Activated CD4-positive, alpha-beta T cell treated with anti-CD3 and anti-CD28 coated beads for 36 hours (primary cell): ENCODE measurements at regions not wholly inside any gene's neighbourhood (a gene's known extent, or its start where the extent isn't known, plus 50 kb on each side); places are given as distances from the start of the nearest gene placed in this dataset.

Experiments used
- ATAC-seq: fragments of 200-7000 bp; cut with Tn5 transposase; one replicate; pipeline ENCODE4 v1.10.0; 2021; ENCODE audit warnings: mild to moderate bottlenecking, moderate library complexity
- CTCF ChIA-PET: fragments of 350-600 bp; sonication (Branson Sonifier 250); formaldehyde crosslinking; loops from one replicate; lab custom pipeline; 2021; ENCODE audit warnings: antibody characterized with exemption; lab: Charles Lee
- POLR2A ChIA-PET: fragments of 350-600 bp; sonication (Branson Sonifier 250); formaldehyde crosslinking; loops from one replicate; lab custom pipeline; 2021; ENCODE audit warnings: antibody characterized with exemption, inconsistent platforms; lab: Charles Lee
- DNase-seq: peaks from one replicate; pipeline ENCODE4 v3.0.0-alpha.2; 2020
- H3K27ac Mint-ChIP-seq: one replicate; pipeline ENCODE4 v1.8.0; 2021; ENCODE audit warnings: mixed read lengths
- H3K27me3 Mint-ChIP-seq: one replicate; pipeline ENCODE4 v1.8.0; 2021; ENCODE audit warnings: mixed read lengths
- H3K36me3 Mint-ChIP-seq: one replicate; pipeline ENCODE4 v1.8.0; 2021; ENCODE audit warnings: low read depth, mixed read lengths
- H3K4me1 Mint-ChIP-seq: one replicate; pipeline ENCODE4 v1.8.0; 2021; ENCODE audit warnings: mixed read lengths
- H3K4me3 Mint-ChIP-seq: one replicate; pipeline ENCODE4 v1.8.0; 2021; ENCODE audit warnings: mild to moderate bottlenecking, moderate library complexity, mixed read lengths
- H3K9me3 Mint-ChIP-seq: one replicate; pipeline ENCODE4 v1.8.0; 2021; ENCODE audit warnings: low read depth, mixed read lengths
- intact Hi-C, 2 experiments: fragments of 100-400 bp; cut with DNase I in 1 of 2; cut with micrococcal nuclease in 1 of 2; formaldehyde crosslinking; loops; one replicate each; pipeline versions ENCODE4 v1.14.2 to v1.15.1; 2022 to 2024; cut with DNase I, micrococcal nuclease

GRCh38 chr9:89697553-89697952, 92.7 kb downstream of the GADD45G start:
- Mint-ChIP-seq H3K4me3 (no peak overlapping the region), H3K36me3 (no peaks in the 10 kb centered on the region), H3K4me1 (peaks cover 19% of the 10 kb centered on the region), H3K27ac (no peak overlapping the region), H3K9me3 (no peaks in the 10 kb centered on the region), H3K27me3 (no peaks in the 10 kb centered on the region)
- intact Hi-C loops = no loop called here
- ChIA-PET POLR2A (no interaction called here), CTCF (no interaction called here)
- DNase-seq (no peak), ATAC-seq (no peak)

DNA sequence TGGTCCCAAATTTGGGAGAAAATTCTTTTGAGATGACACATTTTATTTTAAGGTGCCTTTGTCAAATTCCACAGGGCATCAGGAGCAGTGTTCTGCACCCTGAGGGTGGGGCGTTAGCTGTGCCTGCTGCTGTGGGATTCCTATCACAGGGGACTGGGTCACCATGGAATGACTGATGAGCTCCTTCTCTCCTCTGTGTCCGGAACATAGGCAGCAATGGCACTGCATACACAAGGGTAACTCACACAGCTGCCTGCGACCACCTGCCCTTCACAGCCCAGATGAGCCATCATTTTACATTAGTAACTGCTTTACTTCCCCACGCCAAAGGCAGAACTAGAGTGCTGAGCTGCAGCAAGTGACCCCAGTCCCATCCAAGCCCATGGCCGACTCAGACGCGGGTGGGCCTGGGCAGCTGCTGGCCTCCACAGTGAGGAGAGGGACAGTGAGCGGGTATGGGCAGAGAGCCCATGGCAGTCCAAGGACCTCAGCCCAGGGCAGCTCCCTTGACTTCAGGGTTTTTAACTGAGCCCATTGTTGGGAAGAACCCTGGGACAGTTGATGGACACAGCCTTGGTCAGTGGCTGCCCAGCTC, 93.7 kb downstream of the GADD45G start:
- Mint-ChIP-seq H3K9me3 (no peaks in the 10 kb centered on the region), H3K36me3 (no peaks in the 10 kb centered on the region), H3K4me3 (no peak overlapping the region), H3K27ac (no peak overlapping the region), H3K4me1 (peaks cover 21% of the 10 kb centered on the region), H3K27me3 (no peaks in the 10 kb centered on the region)
- ATAC-seq (no peak), DNase-seq (no peak)
- ChIA-PET CTCF (interaction anchor here (1.0 kb wide), 1 partner anchor 105 kb away, joined by 3 read pairs; no protein-coding TSS in a partner anchor), POLR2A (no interaction called here)
- intact Hi-C loops = no loop called here

GRCh38 chr9:89699646-89700045, 94.8 kb downstream of the GADD45G start:
- POLR2A ChIA-PET = no interaction called here
- intact Hi-C loops = loop anchor here (2.0 kb wide), 2 partner anchors 43 to 95 kb away; partner anchors contain the start of gene GADD45G (in 1 of the 2)
- no peak for DNase-seq
- no peaks in the 10 kb centered on the region for H3K27me3 Mint-ChIP-seq
- H3K27ac Mint-ChIP-seq = peak overlapping the region; percentile 77
- H3K9me3 Mint-ChIP-seq = no peaks in the 10 kb centered on the region
- no peak for ATAC-seq
- no peak overlapping the region for H3K4me3 Mint-ChIP-seq
- H3K4me1 Mint-ChIP-seq = peaks cover 25% of the 10 kb centered on the region
- CTCF ChIA-PET = interaction anchor here (1.9 kb wide), 1 partner anchor 13 kb away, joined by 5 read pairs; no protein-coding TSS in a partner anchor
- H3K36me3 Mint-ChIP-seq = no peaks in the 10 kb centered on the region

- H3K4me3 Mint-ChIP-seq = peak overlapping the region; percentile 65
- ATAC-seq (peak; percentile 97), DNase-seq (peak; percentile 86)
- intact Hi-C loops = loop anchor here (1.0 to 2.0 kb wide), 3 partner anchors 41 to 97 kb away; partner anchors contain the start of gene GADD45G (in 1 of the 2)
- no peaks in the 10 kb centered on the region for H3K9me3 Mint-ChIP-seq
- peak overlapping the region; percentile 85 for H3K27ac Mint-ChIP-seq
- H3K4me1 Mint-ChIP-seq = peaks cover 27% of the 10 kb centered on the region
- H3K36me3 Mint-ChIP-seq = no peaks in the 10 kb centered on the region
- CTCF ChIA-PET = interaction anchor here (0.9 to 1.9 kb wide), 4 partner anchors 13 to 99 kb away, joined by 3 to 5 read pairs (median 4); no protein-coding TSS in a partner anchor
- POLR2A ChIA-PET = interaction anchor here (0.6 kb wide), 1 partner anchor 24 kb away, joined by 3 read pairs; no protein-coding TSS in a partner anchor
- H3K27me3 Mint-ChIP-seq = no peaks in the 10 kb centered on the region
Measured at GRCh38 chr9:89701221-89701798, 96.5 kb downstream of the GADD45G start.

GRCh38 chr9:89702401-89702800, 97.6 kb downstream of the GADD45G start:
- no peak overlapping the region for H3K27ac Mint-ChIP-seq
- DNase-seq = no peak
- peaks cover 31% of the 10 kb centered on the region for H3K4me1 Mint-ChIP-seq
- POLR2A ChIA-PET = no interaction called here
- intact Hi-C loops = no loop called here
- H3K27me3 Mint-ChIP-seq = no peaks in the 10 kb centered on the region
- no peak for ATAC-seq
- no peaks in the 10 kb centered on the region for H3K9me3 Mint-ChIP-seq
- CTCF ChIA-PET = interaction anchor here (0.9 to 1.4 kb wide), 3 partner anchors 22 to 104 kb away, joined by 3 to 5 read pairs (median 4); no protein-coding TSS in a partner anchor
- no peak overlapping the region for H3K4me3 Mint-ChIP-seq
- H3K36me3 Mint-ChIP-seq = no peaks in the 10 kb centered on the region

GRCh38 chr9:89705651-89706050, 100.8 kb downstream of the GADD45G start:
- intact Hi-C loops = no loop called here
- POLR2A ChIA-PET = no interaction called here
- no peak overlapping the region for H3K4me3 Mint-ChIP-seq
- CTCF ChIA-PET = interaction anchor here (0.6 kb wide), 1 partner anchor 19 kb away, joined by 3 read pairs; no protein-coding TSS in a partner anchor
- no peaks in the 10 kb centered on the region for H3K36me3 Mint-ChIP-seq
- H3K4me1 Mint-ChIP-seq = peaks cover 26% of the 10 kb centered on the region
- no peak overlapping the region for H3K27ac Mint-ChIP-seq
- H3K27me3 Mint-ChIP-seq = no peaks in the 10 kb centered on the region
- H3K9me3 Mint-ChIP-seq = no peaks in the 10 kb centered on the region
- ATAC-seq (no peak), DNase-seq (no peak)

DNA sequence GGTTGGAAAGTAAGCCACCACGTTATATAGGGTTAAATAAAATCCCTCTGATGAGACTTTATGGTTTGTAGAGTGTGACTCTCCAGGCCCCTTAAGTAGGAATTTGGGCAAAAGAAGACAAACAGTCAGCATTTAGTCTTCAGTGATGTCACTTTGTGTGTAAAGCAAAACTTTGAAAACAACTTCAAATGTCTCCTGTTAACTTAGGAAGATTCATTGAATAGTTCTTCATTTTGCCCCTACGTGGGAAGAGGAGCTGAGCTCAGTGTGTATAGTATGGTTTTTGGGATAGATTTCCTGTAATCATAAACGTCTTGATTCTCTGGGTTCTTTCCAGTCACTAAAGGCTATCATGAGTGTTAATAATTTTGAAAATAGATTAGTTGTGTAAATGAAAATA, 101.3 kb downstream of the GADD45G start:
- Mint-ChIP-seq H3K36me3 (no peaks in the 10 kb centered on the region), H3K27ac (no peak overlapping the region), H3K9me3 (no peaks in the 10 kb centered on the region), H3K4me3 (no peak overlapping the region), H3K4me1 (peaks cover 22% of the 10 kb centered on the region), H3K27me3 (no peaks in the 10 kb centered on the region)
- ChIA-PET CTCF (no interaction called here), POLR2A (no interaction called here)
- ATAC-seq (no peak), DNase-seq (no peak)
- intact Hi-C loops = no loop called here

DNA sequence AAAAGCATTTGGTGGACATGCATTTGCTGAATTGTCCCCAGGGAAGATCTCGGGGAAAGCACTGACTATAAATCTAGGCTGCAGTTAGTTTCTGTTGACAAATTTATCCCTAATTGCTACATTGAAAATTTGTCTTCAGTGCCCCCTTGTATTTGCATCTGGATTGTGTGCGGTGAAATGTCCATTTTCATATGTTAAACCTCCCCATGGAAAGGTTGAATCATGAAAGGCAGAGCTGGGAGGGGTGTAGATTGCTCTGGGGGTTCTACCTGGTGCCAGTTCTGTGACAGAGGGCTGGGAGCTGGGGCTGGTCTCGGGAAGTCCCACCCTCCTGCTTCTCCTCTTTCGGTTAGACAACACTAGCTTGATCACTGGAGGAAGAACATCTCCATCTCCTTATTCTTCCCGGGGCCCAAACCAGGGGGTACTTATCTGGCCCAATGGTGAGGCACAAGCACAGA, 101.9 kb downstream of the GADD45G start:
- ATAC-seq (no peak), DNase-seq (no peak)
- CTCF ChIA-PET = no interaction called here
- no peaks in the 10 kb centered on the region for H3K27me3 Mint-ChIP-seq
- intact Hi-C loops = no loop called here
- no peaks in the 10 kb centered on the region for H3K9me3 Mint-ChIP-seq
- H3K36me3 Mint-ChIP-seq = no peaks in the 10 kb centered on the region
- H3K4me1 Mint-ChIP-seq = peaks cover 17% of the 10 kb centered on the region
- no peak overlapping the region for H3K27ac Mint-ChIP-seq
- H3K4me3 Mint-ChIP-seq = no peak overlapping the region
- POLR2A ChIA-PET = no interaction called here

DNA sequence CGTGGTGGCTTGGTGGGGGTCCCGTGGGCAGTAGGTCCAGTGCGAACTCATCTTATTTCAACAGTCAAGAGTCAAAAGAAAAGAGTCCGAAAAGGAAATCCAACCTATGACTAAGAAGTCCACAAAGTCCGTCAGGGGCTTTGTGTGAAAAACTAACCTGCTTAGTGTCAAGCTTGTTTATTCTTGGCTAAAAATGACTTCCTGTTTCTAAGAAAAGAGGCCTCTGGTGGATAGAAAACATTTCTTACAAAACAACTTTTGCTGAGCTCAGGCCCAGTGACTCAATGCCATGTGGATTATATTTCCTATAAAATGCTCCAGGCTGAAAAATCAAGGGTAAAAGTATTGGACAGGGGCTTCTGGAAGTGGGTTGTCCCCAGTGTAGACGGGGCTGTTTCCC, 105.9 kb downstream of the GADD45G start:
- H3K36me3 Mint-ChIP-seq = no peaks in the 10 kb centered on the region
- H3K4me1 Mint-ChIP-seq = peaks cover 15% of the 10 kb centered on the region
- H3K27me3 Mint-ChIP-seq = no peaks in the 10 kb centered on the region
- DNase-seq = no peak
- intact Hi-C loops = no loop called here
- no peaks in the 10 kb centered on the region for H3K9me3 Mint-ChIP-seq
- H3K4me3 Mint-ChIP-seq = no peak overlapping the region
- ATAC-seq = no peak
- POLR2A ChIA-PET = no interaction called here
- CTCF ChIA-PET = interaction anchor here (0.8 to 1.1 kb wide), 2 partner anchors 50 to 103 kb away, joined by 3 to 4 read pairs; no protein-coding TSS in a partner anchor
- no peak overlapping the region for H3K27ac Mint-ChIP-seq

DNA sequence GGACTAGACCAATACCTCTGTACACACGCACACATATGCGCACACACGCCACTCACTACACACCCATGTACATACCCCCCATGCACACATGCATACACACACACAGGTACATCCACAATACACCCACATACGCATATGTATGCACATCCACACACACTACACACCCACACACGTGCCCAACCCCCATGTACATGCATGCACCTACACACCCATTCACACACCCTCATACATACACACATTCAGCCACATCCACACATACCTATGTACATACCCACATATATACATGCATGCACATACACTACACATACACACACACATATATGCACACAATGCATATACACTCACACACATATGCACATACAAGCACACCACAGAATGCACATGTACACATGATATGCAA, 107.1 kb downstream of the GADD45G start:
- Mint-ChIP-seq H3K27me3 (no peaks in the 10 kb centered on the region), H3K9me3 (no peaks in the 10 kb centered on the region), H3K27ac (no peak overlapping the region), H3K4me1 (peaks cover 14% of the 10 kb centered on the region), H3K4me3 (no peak overlapping the region), H3K36me3 (no peaks in the 10 kb centered on the region)
- ATAC-seq (no peak), DNase-seq (no peak)
- intact Hi-C loops = no loop called here
- POLR2A ChIA-PET = interaction anchor here (0.6 kb wide), 1 partner anchor 17 kb away, joined by 3 read pairs; no protein-coding TSS in a partner anchor
- CTCF ChIA-PET = no interaction called here

- peaks cover 2% of the 10 kb centered on the region for H3K9me3 Mint-ChIP-seq
- H3K36me3 Mint-ChIP-seq = no peaks in the 10 kb centered on the region
- H3K27me3 Mint-ChIP-seq = no peaks in the 10 kb centered on the region
- DNase-seq = no peak
- H3K4me1 Mint-ChIP-seq = peaks cover 13% of the 10 kb centered on the region
- H3K4me3 Mint-ChIP-seq = no peak overlapping the region
- intact Hi-C loops = no loop called here
- ChIA-PET CTCF (no interaction called here), POLR2A (no interaction called here)
- no peak overlapping the region for H3K27ac Mint-ChIP-seq
- no peak for ATAC-seq
Measured at GRCh38 chr9:89712283-89712682, 107.5 kb downstream of the GADD45G start.
